K562 (cell line): ENCODE measurements at regions not wholly inside any gene's neighbourhood (a gene's known extent, or its start where the extent isn't known, plus 50 kb on each side); places are given as distances from the start of the nearest gene placed in this dataset.

Experiments
- ATF2 ChIP-seq: sonication (generic); formaldehyde crosslinking; IDR thresholded peaks from 2 replicates; pipeline ENCODE4 v1.8.1; 2022; ENCODE audit warnings: missing genetic modification reagents
- EZH2 ChIP-seq: IDR thresholded peaks from 2 replicates; pipeline ENCODE4 v1.6.1; 2012; ENCODE audit warnings: low read depth, mild to moderate bottlenecking, inconsistent platforms, low read length, borderline replicate concordance
- MBD1 ChIP-seq: fragments of 250-450 bp; sonication (Bioruptor Pico); IDR thresholded peaks from 2 replicates; pipeline ENCODE4 v1.8.0; 2022; ENCODE audit warnings: inconsistent platforms
- MYNN ChIP-seq, 2 experiments: sonication (generic); formaldehyde crosslinking in 1 of 2; IDR thresholded peaks; 2 replicates each; pipeline versions ENCODE4 v1.5.0 to v1.6.1; 2016 to 2020; ENCODE audit warnings: antibody characterized with exemption in 1 of 2, missing genetic modification reagents in 1 of 2
- NEUROD1 ChIP-seq: fragments of 150-350 bp; IDR thresholded peaks from 2 replicates; pipeline ENCODE4 v1.6.1; 2014; ENCODE audit warnings: borderline replicate concordance, low read length, low read depth; ENCODE audit not compliant: partially characterized antibody
- PHF8 ChIP-seq: fragments of 200-600 bp; sonication (generic); IDR thresholded peaks from 2 replicates; pipeline ENCODE4 v1.6.1; 2012; ENCODE audit warnings: mixed run types, mild to moderate bottlenecking, inconsistent platforms, low read length, moderate library complexity, borderline replicate concordance
- SIN3B ChIP-seq: fragments of 450-650 bp; IDR thresholded peaks from 2 replicates; pipeline ENCODE4 v1.6.1; 2017; ENCODE audit warnings: low read depth, mild to moderate bottlenecking, moderate library complexity
- TGIF2 ChIP-seq: sonication (generic); formaldehyde crosslinking; IDR thresholded peaks from 2 replicates; pipeline ENCODE4 v1.8.1; 2022; ENCODE audit warnings: mild to moderate bottlenecking, missing genetic modification reagents, moderate library complexity
- ZBTB34 ChIP-seq: fragments of 250-450 bp; sonication (Bioruptor Pico); IDR thresholded peaks from 2 replicates; pipeline ENCODE4 v1.8.0; 2021; ENCODE audit warnings: mild to moderate bottlenecking, moderate library complexity
- ZNF24 ChIP-seq: fragments of 450-650 bp; IDR thresholded peaks from 2 replicates; pipeline ENCODE4 v1.6.1; 2016

- TF ChIP-seq SIN3B (no peak), NEUROD1 (no peak), ZBTB34 (CRISPR knock-in tag) (no peak), PHF8 (no peak), MBD1 (CRISPR knock-in tag) (no peak), MYNN (IDR thresholded peaks at IDR 0.05) (no peak), MYNN (CRISPR knock-in tag; IDR thresholded peaks at IDR 0.05) (no peak), ATF2 (CRISPR knock-in tag) (no peak), TGIF2 (no peak), ZNF24 (no peak), EZH2 (no peak)
Measured at GRCh38 chr16:62363501-62363900, 327.3 kb upstream of the CDH8 start.
